ENCODE measurements at regions not wholly inside any gene's neighbourhood (a gene's known extent, or its start where the extent isn't known, plus 50 kb on each side); places are given as distances from the start of the nearest gene placed in this dataset.

DNA sequence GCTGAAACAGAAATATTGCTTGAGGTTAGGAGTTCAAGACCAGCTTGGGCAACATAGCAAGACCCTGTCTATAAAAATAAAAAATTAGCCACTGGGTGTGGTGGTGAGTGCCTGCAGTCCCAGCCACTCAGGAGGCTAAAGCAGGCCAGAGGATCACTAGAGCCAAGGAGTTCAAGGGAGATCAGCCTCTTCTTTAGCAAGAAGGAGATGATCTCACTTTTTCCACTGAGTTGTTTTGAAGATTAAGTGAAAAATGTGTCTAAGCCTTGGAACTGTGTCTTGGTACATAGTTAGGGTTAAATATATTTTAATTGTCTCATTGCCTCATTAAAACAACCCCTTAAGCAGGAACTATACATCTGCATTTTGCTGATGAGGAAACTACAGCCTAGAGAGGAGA, 279.0 kb upstream of the ZFP64 start:
- H3K4me2 ChIP-seq, result no peak overlapping the region
- H3K4me3 ChIP-seq, result no peak overlapping the region
- H3K79me2 ChIP-seq (ENCODE audit: low read depth), result no peaks in the 10 kb centered on the region
- TF ChIP-seq, protein P1, sequence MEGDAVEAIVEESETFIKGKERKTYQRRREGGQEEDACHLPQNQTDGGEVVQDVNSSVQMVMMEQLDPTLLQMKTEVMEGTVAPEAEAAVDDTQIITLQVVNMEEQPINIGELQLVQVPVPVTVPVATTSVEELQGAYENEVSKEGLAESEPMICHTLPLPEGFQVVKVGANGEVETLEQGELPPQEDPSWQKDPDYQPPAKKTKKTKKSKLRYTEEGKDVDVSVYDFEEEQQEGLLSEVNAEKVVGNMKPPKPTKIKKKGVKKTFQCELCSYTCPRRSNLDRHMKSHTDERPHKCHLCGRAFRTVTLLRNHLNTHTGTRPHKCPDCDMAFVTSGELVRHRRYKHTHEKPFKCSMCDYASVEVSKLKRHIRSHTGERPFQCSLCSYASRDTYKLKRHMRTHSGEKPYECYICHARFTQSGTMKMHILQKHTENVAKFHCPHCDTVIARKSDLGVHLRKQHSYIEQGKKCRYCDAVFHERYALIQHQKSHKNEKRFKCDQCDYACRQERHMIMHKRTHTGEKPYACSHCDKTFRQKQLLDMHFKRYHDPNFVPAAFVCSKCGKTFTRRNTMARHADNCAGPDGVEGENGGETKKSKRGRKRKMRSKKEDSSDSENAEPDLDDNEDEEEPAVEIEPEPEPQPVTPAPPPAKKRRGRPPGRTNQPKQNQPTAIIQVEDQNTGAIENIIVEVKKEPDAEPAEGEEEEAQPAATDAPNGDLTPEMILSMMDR (conservative IDR thresholded peaks at IDR 0.05), result no peak
- TF ChIP-seq EZH2 (IDR thresholded peaks at IDR 0.05; ENCODE audit: low read depth), result no peak
- no peaks in the 10 kb centered on the region for H3K36me3 ChIP-seq (ENCODE audit: low read depth)
- H4K20me1 ChIP-seq (ENCODE audit: insufficient read depth), result no peaks in the 10 kb centered on the region
- no peaks in the 10 kb centered on the region for H3K9me2 ChIP-seq (ENCODE audit: insufficient read depth)
- H3K27me3 ChIP-seq (ENCODE audit: insufficient read depth, low read depth), result no peaks in the 10 kb centered on the region
- H3K4me1 ChIP-seq (replicated peaks; ENCODE audit: insufficient read depth), result peaks cover 7% of the 10 kb centered on the region; the same call in 1 of the 2 replicates
- no peak overlapping the region for H3K27ac ChIP-seq
- no peaks in the 10 kb centered on the region for H3K9me3 ChIP-seq (ENCODE audit: insufficient read depth, low read depth)
- intact Hi-C loops (cut with micrococcal nuclease; ENCODE audit: unreplicated experiment), result no loop called here
- no peaks in the 10 kb centered on the region for H3F3A ChIP-seq (ENCODE audit: insufficient read depth, low read depth)
- CTCF ChIA-PET, result no interaction called here
- H2AFZ ChIP-seq, result no peak overlapping the region
- no TSS peak for BruUV-seq (replicated peaks)
- no peak for DNase-seq
- POLR2A ChIA-PET (ENCODE audit: unreplicated experiment), result no interaction called here

DNA sequence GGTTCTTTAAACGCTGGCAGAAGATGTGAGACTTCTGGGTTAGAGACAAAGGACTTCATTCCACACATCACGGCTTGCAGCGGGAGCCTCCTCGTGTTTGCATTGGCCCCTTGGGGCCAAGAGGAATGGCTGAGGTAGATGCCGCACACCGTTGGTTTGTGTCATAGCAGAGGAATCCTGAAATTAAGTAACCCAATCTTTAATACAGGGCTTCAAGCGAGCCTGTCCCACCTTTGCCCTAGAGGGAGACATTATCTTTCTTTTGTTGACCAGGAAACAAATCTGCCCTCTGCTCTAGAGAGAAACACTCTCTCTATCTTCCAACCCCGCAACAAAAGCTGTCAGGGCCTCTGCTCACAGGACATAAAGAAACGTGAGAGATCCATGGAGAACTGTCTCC, 277.5 kb upstream of the ZFP64 start:
- no TSS peak for BruUV-seq (replicated peaks)
- H3F3A ChIP-seq (ENCODE audit: insufficient read depth, low read depth), result no peaks in the 10 kb centered on the region
- no peak overlapping the region for H3K4me3 ChIP-seq
- POLR2A ChIA-PET (ENCODE audit: unreplicated experiment), result no interaction called here
- DNase-seq, result peak in 1 of 2 experiments; percentile 69
- no peaks in the 10 kb centered on the region for H4K20me1 ChIP-seq (ENCODE audit: insufficient read depth)
- intact Hi-C loops (cut with micrococcal nuclease; ENCODE audit: unreplicated experiment), result no loop called here
- H3K36me3 ChIP-seq (ENCODE audit: low read depth), result no peaks in the 10 kb centered on the region
- CTCF ChIA-PET, result no interaction called here
- H3K27me3 ChIP-seq (ENCODE audit: insufficient read depth, low read depth), result no peaks in the 10 kb centered on the region
- H3K27ac ChIP-seq, result no peak overlapping the region
- TF ChIP-seq, protein P1 (conservative IDR thresholded peaks at IDR 0.05), result no peak
- no peak for TF ChIP-seq EZH2 (IDR thresholded peaks at IDR 0.05; ENCODE audit: low read depth)
- H3K4me2 ChIP-seq, result peak overlapping the region; percentile 32; the same call in 1 of the 2 replicates
- H2AFZ ChIP-seq, result no peak overlapping the region
- H3K79me2 ChIP-seq (ENCODE audit: low read depth), result no peaks in the 10 kb centered on the region
- H3K9me2 ChIP-seq (ENCODE audit: insufficient read depth), result no peaks in the 10 kb centered on the region
- no peaks in the 10 kb centered on the region for H3K9me3 ChIP-seq (ENCODE audit: insufficient read depth, low read depth)
- H3K4me1 ChIP-seq (replicated peaks; ENCODE audit: insufficient read depth), result peaks cover 7% of the 10 kb centered on the region; the same call in 1 of the 2 replicates

DNA sequence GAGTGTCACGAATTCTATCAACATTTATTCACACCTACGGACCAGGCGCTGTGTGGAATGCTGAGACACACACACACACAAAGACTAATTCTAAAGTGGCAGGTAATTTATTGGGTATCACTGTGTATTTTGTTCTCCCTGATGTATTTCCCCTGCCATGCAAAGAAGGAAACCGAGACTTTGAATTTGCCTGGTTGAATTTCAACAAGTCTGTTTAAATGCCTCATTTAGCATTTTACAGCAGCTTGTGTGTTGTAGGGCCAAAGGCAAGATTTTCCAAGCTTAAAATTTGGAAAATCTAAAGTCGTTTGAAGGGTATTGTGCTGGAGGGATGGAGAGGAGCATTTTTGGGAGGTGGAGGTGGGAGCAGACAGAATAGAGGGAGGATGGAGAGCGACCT, 274.4 kb upstream of the ZFP64 start:
- ChIA-PET POLR2A (ENCODE audit: unreplicated experiment) (no interaction called here), CTCF (no interaction called here)
- H3K27ac ChIP-seq, result no peak overlapping the region
- H3K9me3 ChIP-seq (ENCODE audit: insufficient read depth, low read depth), result no peaks in the 10 kb centered on the region
- no peak for DNase-seq
- no peaks in the 10 kb centered on the region for H3K36me3 ChIP-seq (ENCODE audit: low read depth)
- no peak overlapping the region for H2AFZ ChIP-seq
- no peaks in the 10 kb centered on the region for H3K27me3 ChIP-seq (ENCODE audit: insufficient read depth, low read depth)
- H3K4me1 ChIP-seq (replicated peaks; ENCODE audit: insufficient read depth), result peaks cover 7% of the 10 kb centered on the region; the same call in 1 of the 2 replicates
- H3K4me3 ChIP-seq, result no peak overlapping the region
- H3K9me2 ChIP-seq (ENCODE audit: insufficient read depth), result no peaks in the 10 kb centered on the region
- no peaks in the 10 kb centered on the region for H4K20me1 ChIP-seq (ENCODE audit: insufficient read depth)
- intact Hi-C loops (cut with micrococcal nuclease; ENCODE audit: unreplicated experiment), result no loop called here
- no peak overlapping the region for H3K4me2 ChIP-seq
- no TSS peak for BruUV-seq (replicated peaks)
- TF ChIP-seq EZH2 (IDR thresholded peaks at IDR 0.05; ENCODE audit: low read depth), result no peak
- TF ChIP-seq, protein P1 (conservative IDR thresholded peaks at IDR 0.05), result no peak
- no peaks in the 10 kb centered on the region for H3K79me2 ChIP-seq (ENCODE audit: low read depth)
- H3F3A ChIP-seq (ENCODE audit: insufficient read depth, low read depth), result no peaks in the 10 kb centered on the region

Data from PC-9 (cell line).